SK-N-SH treated with all-trans-retinoic acid at 6 μM for 48 hours (cell line): ENCODE measurements at regions not wholly inside any gene's neighbourhood (a gene's known extent, or its start where the extent isn't known, plus 50 kb on each side); places are given as distances from the start of the nearest gene placed in this dataset.

Source experiments
- ATAC-seq: fragments of 200-7000 bp; cut with Tn5 transposase; 3 replicates; pipeline ENCODE4 v1.9.1; 2020; ENCODE audit warnings: mild to moderate bottlenecking, moderate library complexity
- ARNTL ChIP-seq: fragments of 450-650 bp; formaldehyde crosslinking; IDR thresholded peaks from 2 replicates; pipeline ENCODE4 v1.5.0; 2020; ENCODE audit warnings: low read depth, mild to moderate bottlenecking, moderate library complexity, borderline replicate concordance
- BACH2 ChIP-seq: fragments of 250-450 bp; sonication (Bioruptor Pico); IDR thresholded peaks from 2 replicates; pipeline ENCODE4 v1.9.0; 2021; ENCODE audit warnings: mild to moderate bottlenecking, borderline replicate concordance
- CREB5 ChIP-seq: fragments of 250-450 bp; sonication (Bioruptor Pico); IDR thresholded peaks from 2 replicates; pipeline ENCODE4 v1.5.1; 2020; ENCODE audit warnings: low read depth, mild to moderate bottlenecking, moderate library complexity
- CSDC2 ChIP-seq: fragments of 250-450 bp; sonication (Bioruptor Pico); IDR thresholded peaks from 2 replicates; pipeline ENCODE4 v1.5.0; 2020; ENCODE audit warnings: mild to moderate bottlenecking, moderate library complexity
- CSRNP3 ChIP-seq: fragments of 250-450 bp; sonication (Bioruptor Pico); IDR thresholded peaks from 2 replicates; pipeline ENCODE4 v1.5.1; 2021; ENCODE audit warnings: mild to moderate bottlenecking, moderate library complexity
- ESRRG ChIP-seq: fragments of 250-450 bp; sonication (Bioruptor Pico); IDR thresholded peaks from 2 replicates; pipeline ENCODE4 v1.6.1; 2021; ENCODE audit warnings: mild to moderate bottlenecking
- GLIS3 ChIP-seq: fragments of 250-450 bp; sonication (Bioruptor Pico); IDR thresholded peaks from 2 replicates; pipeline ENCODE4 v1.5.0; 2020; ENCODE audit warnings: mild to moderate bottlenecking, moderate library complexity
- ISL1 ChIP-seq: fragments of 250-450 bp; sonication (Bioruptor Pico); IDR thresholded peaks from 2 replicates; pipeline ENCODE4 v2.1.2; 2022; ENCODE audit warnings: mild to moderate bottlenecking, moderate library complexity
- OSR1 ChIP-seq: fragments of 250-450 bp; sonication (Bioruptor Pico); IDR thresholded peaks from 2 replicates; pipeline ENCODE4 v1.8.0; 2022; ENCODE audit warnings: moderate library complexity, mild to moderate bottlenecking, inconsistent platforms
- PATZ1 ChIP-seq: fragments of 250-450 bp; sonication (Bioruptor Pico); IDR thresholded peaks from 2 replicates; pipeline ENCODE4 v1.8.0; 2020; ENCODE audit warnings: mild to moderate bottlenecking, moderate library complexity, borderline replicate concordance
- POU6F1 ChIP-seq: fragments of 250-450 bp; sonication (Bioruptor Pico); IDR thresholded peaks from 2 replicates; pipeline ENCODE4 v1.8.0; 2021; ENCODE audit warnings: low read depth, mild to moderate bottlenecking, moderate library complexity, borderline replicate concordance
- RARB ChIP-seq: fragments of 250-450 bp; sonication (Bioruptor Pico); IDR thresholded peaks from 2 replicates; pipeline ENCODE4 v1.8.0; 2021; ENCODE audit warnings: mild to moderate bottlenecking, moderate library complexity
- SNAI2 ChIP-seq: fragments of 250-450 bp; sonication (Bioruptor Pico); IDR thresholded peaks from 2 replicates; pipeline ENCODE4 v1.5.0; 2020; ENCODE audit warnings: mild to moderate bottlenecking, moderate library complexity
- TCF4 ChIP-seq: fragments of 250-450 bp; sonication (Bioruptor Pico); IDR thresholded peaks from 2 replicates; pipeline ENCODE4 v1.8.0; 2021; ENCODE audit warnings: mild to moderate bottlenecking, moderate library complexity, borderline replicate concordance
- TOX ChIP-seq: fragments of 250-450 bp; sonication (Bioruptor Pico); IDR thresholded peaks from 2 replicates; pipeline ENCODE4 v1.8.0; 2021; ENCODE audit warnings: mild to moderate bottlenecking, moderate library complexity, borderline replicate concordance
- TSHZ2 ChIP-seq: fragments of 250-450 bp; sonication (Bioruptor Pico); IDR thresholded peaks from 2 replicates; pipeline ENCODE4 v1.5.0; 2020; ENCODE audit warnings: mild to moderate bottlenecking, moderate library complexity
- ZC3H10 ChIP-seq: fragments of 250-450 bp; sonication (Bioruptor Pico); IDR thresholded peaks from 2 replicates; pipeline ENCODE4 v1.5.1; 2021; ENCODE audit warnings: mild to moderate bottlenecking, moderate library complexity
- ZFP3 ChIP-seq: fragments of 250-450 bp; sonication (Bioruptor Pico); IDR thresholded peaks from 2 replicates; pipeline ENCODE4 v1.5.0; 2020; ENCODE audit warnings: mild to moderate bottlenecking, moderate library complexity
- ZNF565 ChIP-seq: fragments of 450-650 bp; formaldehyde crosslinking; conservative IDR thresholded peaks from 2 replicates; pipeline ENCODE4 v1.5.0; 2020; ENCODE audit warnings: low read depth, mild to moderate bottlenecking, moderate library complexity
- ZNF70 ChIP-seq: fragments of 450-650 bp; formaldehyde crosslinking; IDR thresholded peaks from 2 replicates; pipeline ENCODE4 v1.5.0; 2020; ENCODE audit warnings: mild to moderate bottlenecking, moderate library complexity
- ZNF8 ChIP-seq: fragments of 450-650 bp; formaldehyde crosslinking; IDR thresholded peaks from 2 replicates; pipeline ENCODE4 v1.5.0; 2020; ENCODE audit warnings: mild to moderate bottlenecking, moderate library complexity

- TF ChIP-seq PATZ1 (CRISPR knock-in tag): no peak
- TF ChIP-seq ESRRG: no peak
- TF ChIP-seq ZNF8: no peak
- no peak for TF ChIP-seq ISL1 (CRISPR knock-in tag)
- TF ChIP-seq GLIS3 (CRISPR knock-in tag): no peak
- TF ChIP-seq RARB (CRISPR knock-in tag): no peak
Observed at GRCh38 chr6:54003316-54003715, 107.9 kb upstream of the MLIP start (continued).

GRCh38 chr6:54008589-54008988, 102.7 kb upstream of the MLIP start:
- TF ChIP-seq ARNTL (CRISPR knock-in tag) (no peak), TCF4 (no peak), ZNF70 (CRISPR knock-in tag) (no peak)
- ATAC-seq: no peak

- TF ChIP-seq CREB5 (CRISPR knock-in tag) (no peak), PATZ1 (CRISPR knock-in tag) (no peak), TCF4 (no peak), CSRNP3 (CRISPR knock-in tag) (no peak), RARB (CRISPR knock-in tag) (no peak), BACH2 (CRISPR knock-in tag) (no peak), ZNF70 (CRISPR knock-in tag) (no peak), GLIS3 (CRISPR knock-in tag) (no peak), CSDC2 (no peak), TOX (CRISPR knock-in tag) (no peak), POU6F1 (no peak), ISL1 (CRISPR knock-in tag) (no peak), ZC3H10 (no peak), ZFP3 (CRISPR knock-in tag) (no peak), SNAI2 (no peak), OSR1 (no peak), TSHZ2 (CRISPR knock-in tag) (no peak), ZNF565 (CRISPR knock-in tag) (no peak), ZNF8 (no peak)
- no peak for ATAC-seq
Observed at GRCh38 chr6:54009052-54009654, 102.1 kb upstream of the MLIP start.
